Parathyroid adenoma (tissue), 2 donors: ENCODE measurements at regions not wholly inside any gene's neighbourhood (a gene's known extent, or its start where the extent isn't known, plus 50 kb on each side); places are given as distances from the start of the nearest gene placed in this dataset.

Source experiments
- H2AFZ ChIP-seq: fragments of 300-600 bp; sonication (generic); one replicate; pipeline ENCODE4 v1.7.0; 2017; ENCODE audit warnings: antibody characterized with exemption, mild to moderate bottlenecking
- H3K27ac ChIP-seq: fragments of 300-600 bp; sonication (generic); one replicate; pipeline ENCODE4 v1.7.0; 2017
- H3K27me3 ChIP-seq: fragments of 300-600 bp; sonication (generic); one replicate; pipeline ENCODE4 v1.7.0; 2017; ENCODE audit warnings: low read length; ENCODE audit not compliant: control insufficient read depth, insufficient read depth
- H3K36me3 ChIP-seq: fragments of 300-600 bp; sonication (generic); one replicate; pipeline ENCODE4 v1.7.0; 2017; ENCODE audit warnings: low read length; ENCODE audit not compliant: control insufficient read depth, insufficient read depth
- H3K4me1 ChIP-seq: fragments of 300-600 bp; sonication (generic); one replicate; pipeline ENCODE4 v1.7.0; 2017; ENCODE audit warnings: control low read depth
- H3K4me2 ChIP-seq: fragments of 300-600 bp; sonication (generic); one replicate; pipeline ENCODE4 v1.7.0; 2017; ENCODE audit warnings: low read length
- H3K4me3 ChIP-seq: fragments of 300-600 bp; sonication (generic); one replicate; pipeline ENCODE4 v1.7.0; 2017; ENCODE audit warnings: low read depth, low read length
- H3K79me2 ChIP-seq: fragments of 300-600 bp; sonication (generic); one replicate; pipeline ENCODE4 v1.7.0; 2017; ENCODE audit warnings: control low read depth
- H3K9ac ChIP-seq: fragments of 300-600 bp; sonication (generic); one replicate; pipeline ENCODE4 v1.7.0; 2017; ENCODE audit warnings: mild to moderate bottlenecking
- H3K9me3 ChIP-seq: fragments of 300-600 bp; sonication (generic); one replicate; pipeline ENCODE4 v1.7.0; 2017; ENCODE audit warnings: low read length; ENCODE audit not compliant: control insufficient read depth
- TF ChIP-seq, protein P1 (sequence below): fragments of 300-600 bp; sonication (generic); IDR thresholded peaks from one replicate; pipeline ENCODE4 v1.7.0; 2017; ENCODE audit warnings: antibody characterized with exemption, mild to moderate bottlenecking
- donor health status: primary hyperparathyroidism.

- Histone ChIP-seq H3K4me3 (no peak overlapping the region), H3K27ac (no peak overlapping the region), H3K27me3 (no peaks in the 10 kb centered on the region), H3K4me1 (no peaks in the 10 kb centered on the region), H3K79me2 (no peaks in the 10 kb centered on the region), H3K4me2 (no peak overlapping the region), H2AFZ (no peak overlapping the region), H3K9ac (no peak overlapping the region), H3K36me3 (no peaks in the 10 kb centered on the region), H3K9me3 (no peaks in the 10 kb centered on the region)
- TF ChIP-seq, protein P1, sequence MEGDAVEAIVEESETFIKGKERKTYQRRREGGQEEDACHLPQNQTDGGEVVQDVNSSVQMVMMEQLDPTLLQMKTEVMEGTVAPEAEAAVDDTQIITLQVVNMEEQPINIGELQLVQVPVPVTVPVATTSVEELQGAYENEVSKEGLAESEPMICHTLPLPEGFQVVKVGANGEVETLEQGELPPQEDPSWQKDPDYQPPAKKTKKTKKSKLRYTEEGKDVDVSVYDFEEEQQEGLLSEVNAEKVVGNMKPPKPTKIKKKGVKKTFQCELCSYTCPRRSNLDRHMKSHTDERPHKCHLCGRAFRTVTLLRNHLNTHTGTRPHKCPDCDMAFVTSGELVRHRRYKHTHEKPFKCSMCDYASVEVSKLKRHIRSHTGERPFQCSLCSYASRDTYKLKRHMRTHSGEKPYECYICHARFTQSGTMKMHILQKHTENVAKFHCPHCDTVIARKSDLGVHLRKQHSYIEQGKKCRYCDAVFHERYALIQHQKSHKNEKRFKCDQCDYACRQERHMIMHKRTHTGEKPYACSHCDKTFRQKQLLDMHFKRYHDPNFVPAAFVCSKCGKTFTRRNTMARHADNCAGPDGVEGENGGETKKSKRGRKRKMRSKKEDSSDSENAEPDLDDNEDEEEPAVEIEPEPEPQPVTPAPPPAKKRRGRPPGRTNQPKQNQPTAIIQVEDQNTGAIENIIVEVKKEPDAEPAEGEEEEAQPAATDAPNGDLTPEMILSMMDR: no peak
Observed at GRCh38 chr22:49269371-49269770, 558.3 kb downstream of the BRD1 start.

- Histone ChIP-seq H3K79me2 (no peaks in the 10 kb centered on the region), H3K27me3 (no peaks in the 10 kb centered on the region), H2AFZ (no peak overlapping the region), H3K4me1 (no peaks in the 10 kb centered on the region), H3K27ac (no peak overlapping the region), H3K4me2 (no peak overlapping the region), H3K36me3 (no peaks in the 10 kb centered on the region), H3K4me3 (no peak overlapping the region), H3K9me3 (no peaks in the 10 kb centered on the region), H3K9ac (no peak overlapping the region)
- TF ChIP-seq, protein P1: no peak
Observed at GRCh38 chr22:49268924-49269323, 558.7 kb downstream of the BRD1 start.

DNA sequence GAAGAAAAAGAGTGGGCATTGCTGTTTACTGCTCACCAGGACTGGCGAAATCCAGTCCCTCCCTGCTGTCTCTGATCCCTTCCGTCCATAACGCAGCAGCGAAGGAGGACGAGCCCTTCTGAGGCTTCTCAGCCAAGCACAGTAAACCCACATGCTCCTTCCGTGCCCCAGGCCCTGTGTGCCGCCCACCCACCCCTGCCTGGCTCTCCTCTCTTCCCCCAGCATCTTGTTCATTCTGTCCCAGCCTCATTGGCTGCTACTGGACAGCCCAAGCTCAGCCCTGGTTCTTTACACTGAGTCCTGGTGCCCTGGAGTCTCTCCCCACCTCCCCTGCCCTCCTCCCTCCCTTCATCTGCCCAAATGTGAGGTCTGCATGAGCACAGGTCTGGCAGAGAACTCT, 559.7 kb downstream of the BRD1 start:
- H3K27ac ChIP-seq: no peak overlapping the region
- H3K27me3 ChIP-seq: no peaks in the 10 kb centered on the region
- H2AFZ ChIP-seq: no peak overlapping the region
- no peak overlapping the region for H3K4me3 ChIP-seq
- H3K9me3 ChIP-seq: no peaks in the 10 kb centered on the region
- no peaks in the 10 kb centered on the region for H3K79me2 ChIP-seq
- no peak overlapping the region for H3K9ac ChIP-seq
- H3K36me3 ChIP-seq: no peaks in the 10 kb centered on the region
- no peak overlapping the region for H3K4me2 ChIP-seq
- H3K4me1 ChIP-seq: no peaks in the 10 kb centered on the region
- TF ChIP-seq, protein P1: no peak

DNA sequence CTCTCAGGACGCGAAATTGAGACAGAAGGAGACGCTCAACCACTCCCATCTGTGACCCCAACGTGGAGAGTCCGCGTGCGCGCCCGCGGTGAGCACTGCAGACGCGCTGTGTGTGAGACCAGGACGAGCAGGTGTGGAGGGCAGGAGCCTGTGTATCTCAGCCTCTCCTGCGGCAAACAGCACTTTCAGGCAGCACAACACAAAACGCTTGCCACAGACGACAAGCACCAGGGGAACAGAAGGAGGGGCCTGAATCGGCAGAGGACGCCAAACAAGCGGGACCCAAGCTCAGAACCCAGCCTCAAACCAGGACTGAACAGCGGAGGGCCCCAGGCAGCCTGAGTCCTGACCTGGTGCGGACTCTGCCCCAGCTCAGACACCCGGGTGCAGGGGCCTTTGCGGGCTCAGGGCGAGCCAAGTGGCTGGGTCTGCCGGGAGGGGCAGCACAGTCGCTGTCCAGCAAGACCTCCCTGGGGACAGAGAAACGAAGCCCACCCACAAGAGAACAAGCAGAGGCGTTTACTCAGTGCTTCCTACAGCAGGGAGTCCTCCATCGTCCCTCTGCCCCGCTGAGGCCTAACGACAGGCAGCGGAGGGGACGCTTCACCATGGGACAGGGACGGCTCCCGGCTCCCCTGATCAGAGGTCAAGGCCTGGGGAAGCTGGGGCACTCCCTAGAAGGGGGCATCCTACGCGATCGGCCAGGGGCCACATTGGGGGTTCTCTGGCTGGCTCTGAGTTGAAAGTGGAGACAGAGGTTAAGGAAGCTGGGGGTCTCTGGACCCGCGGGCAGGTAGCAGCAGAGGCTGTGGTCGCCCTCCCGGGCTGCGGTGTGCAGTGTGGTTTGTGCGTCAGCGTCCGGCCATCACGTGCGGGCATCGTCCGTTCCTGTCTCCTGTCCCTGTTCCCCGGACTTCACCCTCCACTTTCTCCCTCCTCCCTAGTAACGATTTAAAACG, 560.8 kb downstream of the BRD1 start:
- Histone ChIP-seq H2AFZ (no peak overlapping the region), H3K79me2 (no peaks in the 10 kb centered on the region)

More for the DNA sequence above, 560.8 kb downstream of the BRD1 start:
- Histone ChIP-seq H3K4me1 (no peaks in the 10 kb centered on the region), H3K4me3 (no peak overlapping the region), H3K27ac (no peak overlapping the region), H3K4me2 (no peak overlapping the region), H3K27me3 (no peaks in the 10 kb centered on the region), H3K9ac (no peak overlapping the region), H3K36me3 (no peaks in the 10 kb centered on the region), H3K9me3 (no peaks in the 10 kb centered on the region)
- TF ChIP-seq, protein P1: no peak
